ENCODE measurements at regions not wholly inside any gene's neighbourhood (a gene's known extent, or its start where the extent isn't known, plus 50 kb on each side); places are given as distances from the start of the nearest gene placed in this dataset.

DNA sequence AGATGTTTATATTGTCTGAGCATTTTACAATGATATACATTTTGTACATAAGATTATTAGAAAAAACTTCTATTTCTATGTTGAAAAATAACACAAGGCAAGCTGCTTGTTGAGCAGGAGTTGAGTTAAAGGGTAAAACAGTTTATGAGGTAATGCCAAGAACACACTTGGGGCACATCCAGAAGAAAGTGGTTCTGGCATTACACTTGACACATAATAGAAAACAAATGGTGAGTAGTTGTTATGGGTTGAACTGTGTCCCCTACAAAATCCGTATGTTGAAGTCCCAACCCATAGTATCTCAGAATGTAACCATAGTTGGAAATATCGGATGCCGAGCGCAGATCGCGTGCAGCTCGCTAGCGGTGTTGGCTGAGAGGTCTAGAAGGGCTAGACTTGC, 354.3 kb upstream of the GOT2 start:
- no peak overlapping the region for H3K9ac ChIP-seq (ENCODE audit: low read depth in 1 of 2, low read length in 2 of 2)
- no peaks in the 10 kb centered on the region for H3K36me3 ChIP-seq (ENCODE audit: control insufficient read depth in 2 of 2, insufficient read depth in 2 of 2, low read length in 2 of 2)
- peaks cover 0 to 4% of the 10 kb centered on the region in 2 donors for H3K9me3 ChIP-seq (ENCODE audit: control insufficient read depth in 2 of 2, low read length in 2 of 2)
- no peak overlapping the region for H3K4me3 ChIP-seq (ENCODE audit: low read length in 2 of 2)
- no peaks in the 10 kb centered on the region for H3K27me3 ChIP-seq (ENCODE audit: control insufficient read depth in 2 of 2, insufficient read depth in 2 of 2, low read length in 2 of 2)
- H3K27ac ChIP-seq (ENCODE audit: low read depth in 2 of 2, low read length in 2 of 2), result no peak overlapping the region
- H3K4me1 ChIP-seq (ENCODE audit: control insufficient read depth in 2 of 2, insufficient read depth in 2 of 2, low read length in 2 of 2), result no peaks in the 10 kb centered on the region

DNA sequence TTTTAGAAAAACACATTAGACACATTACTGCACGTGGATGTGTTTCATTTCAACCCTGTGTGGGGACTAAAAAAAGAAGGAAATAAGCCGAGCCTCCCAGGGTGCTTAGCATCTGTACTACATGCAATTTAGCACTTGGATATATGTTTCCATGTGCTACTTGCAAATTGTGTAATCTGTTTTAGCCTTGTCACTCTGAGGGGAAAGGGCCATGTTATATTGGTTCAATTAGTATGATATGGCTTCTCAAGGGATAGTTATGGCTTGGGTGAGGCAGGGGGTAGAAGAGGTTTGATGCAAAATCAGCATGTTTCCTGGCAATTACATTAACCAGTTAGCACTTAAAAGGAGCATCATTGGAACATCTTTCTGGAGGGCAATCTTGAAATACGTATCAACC, 353.5 kb upstream of the GOT2 start:
- H3K27ac ChIP-seq (ENCODE audit: low read depth in 2 of 2, low read length in 2 of 2), result no peak overlapping the region
- H3K4me3 ChIP-seq (ENCODE audit: low read length in 2 of 2), result no peak overlapping the region
- H3K4me1 ChIP-seq (ENCODE audit: control insufficient read depth in 2 of 2, insufficient read depth in 2 of 2, low read length in 2 of 2), result no peaks in the 10 kb centered on the region
- H3K27me3 ChIP-seq (ENCODE audit: control insufficient read depth in 2 of 2, insufficient read depth in 2 of 2, low read length in 2 of 2), result no peaks in the 10 kb centered on the region
- no peaks in the 10 kb centered on the region for H3K36me3 ChIP-seq (ENCODE audit: control insufficient read depth in 2 of 2, insufficient read depth in 2 of 2, low read length in 2 of 2)
- H3K9me3 ChIP-seq (ENCODE audit: control insufficient read depth in 2 of 2, low read length in 2 of 2), result peaks cover 0 to 4% of the 10 kb centered on the region in 2 donors
- no peak overlapping the region for H3K9ac ChIP-seq (ENCODE audit: low read depth in 1 of 2, low read length in 2 of 2)

DNA sequence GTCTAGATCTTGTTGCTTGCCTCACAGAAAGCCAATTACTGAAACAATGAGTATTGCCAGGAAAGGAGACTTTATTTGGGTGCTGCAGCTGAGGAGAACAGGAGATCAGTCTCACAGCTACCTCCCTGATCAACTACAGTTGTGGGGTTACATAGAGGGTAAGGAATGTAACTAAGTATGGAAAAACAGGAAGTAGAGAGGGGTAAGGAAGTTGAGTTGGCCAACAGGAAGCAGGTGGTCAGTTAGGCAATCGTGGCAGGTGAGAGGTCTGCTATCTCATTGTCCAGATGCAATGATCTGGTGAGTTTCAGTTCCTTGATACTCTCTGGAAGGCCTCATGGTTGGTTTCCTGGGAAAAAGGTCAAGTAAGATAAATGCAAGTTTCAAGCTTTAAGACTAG, 333.1 kb upstream of the GOT2 start:
- peaks cover 0 to 4% of the 10 kb centered on the region in 2 donors for H3K9me3 ChIP-seq (ENCODE audit: control insufficient read depth in 2 of 2, low read length in 2 of 2)
- H3K4me1 ChIP-seq (ENCODE audit: control insufficient read depth in 2 of 2, insufficient read depth in 2 of 2, low read length in 2 of 2), result no peaks in the 10 kb centered on the region
- no peak overlapping the region for H3K4me3 ChIP-seq (ENCODE audit: low read length in 2 of 2)
- H3K27ac ChIP-seq (ENCODE audit: low read depth in 2 of 2, low read length in 2 of 2), result no peak overlapping the region
- no peaks in the 10 kb centered on the region for H3K27me3 ChIP-seq (ENCODE audit: control insufficient read depth in 2 of 2, insufficient read depth in 2 of 2, low read length in 2 of 2)
- H3K9ac ChIP-seq (ENCODE audit: low read depth in 1 of 2, low read length in 2 of 2), result no peak overlapping the region
- H3K36me3 ChIP-seq (ENCODE audit: control insufficient read depth in 2 of 2, insufficient read depth in 2 of 2, low read length in 2 of 2), result no peaks in the 10 kb centered on the region

DNA sequence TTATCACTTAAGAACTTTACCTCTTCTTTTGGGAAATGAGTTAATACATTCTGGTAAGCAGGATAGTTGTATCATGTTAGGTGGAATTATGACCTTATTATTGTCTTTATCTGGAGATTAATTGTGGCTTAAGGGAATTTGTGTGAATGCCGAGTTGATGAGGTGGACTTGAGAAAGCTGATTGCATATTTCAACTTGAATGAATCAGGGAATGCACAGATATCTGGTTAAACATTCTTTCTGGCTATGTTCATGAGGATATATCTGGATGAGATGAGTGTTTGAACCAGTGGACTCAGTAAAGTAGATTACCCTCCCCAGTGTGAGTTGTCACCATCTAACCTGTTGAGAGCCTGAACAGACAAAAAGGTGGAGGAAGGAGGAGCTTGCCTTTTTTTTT, 326.1 kb upstream of the GOT2 start:
- H3K4me1 ChIP-seq (ENCODE audit: control insufficient read depth in 2 of 2, insufficient read depth in 2 of 2, low read length in 2 of 2), result no peaks in the 10 kb centered on the region
- no peak overlapping the region for H3K4me3 ChIP-seq (ENCODE audit: low read length in 2 of 2)
- no peaks in the 10 kb centered on the region for H3K27me3 ChIP-seq (ENCODE audit: control insufficient read depth in 2 of 2, insufficient read depth in 2 of 2, low read length in 2 of 2)
- no peaks in the 10 kb centered on the region for H3K36me3 ChIP-seq (ENCODE audit: control insufficient read depth in 2 of 2, insufficient read depth in 2 of 2, low read length in 2 of 2)
- H3K27ac ChIP-seq (ENCODE audit: low read depth in 2 of 2, low read length in 2 of 2), result no peak overlapping the region
- H3K9ac ChIP-seq (ENCODE audit: low read depth in 1 of 2, low read length in 2 of 2), result no peak overlapping the region
- peaks cover 3% of the 10 kb centered on the region in 2 donors for H3K9me3 ChIP-seq (ENCODE audit: control insufficient read depth in 2 of 2, low read length in 2 of 2)

DNA sequence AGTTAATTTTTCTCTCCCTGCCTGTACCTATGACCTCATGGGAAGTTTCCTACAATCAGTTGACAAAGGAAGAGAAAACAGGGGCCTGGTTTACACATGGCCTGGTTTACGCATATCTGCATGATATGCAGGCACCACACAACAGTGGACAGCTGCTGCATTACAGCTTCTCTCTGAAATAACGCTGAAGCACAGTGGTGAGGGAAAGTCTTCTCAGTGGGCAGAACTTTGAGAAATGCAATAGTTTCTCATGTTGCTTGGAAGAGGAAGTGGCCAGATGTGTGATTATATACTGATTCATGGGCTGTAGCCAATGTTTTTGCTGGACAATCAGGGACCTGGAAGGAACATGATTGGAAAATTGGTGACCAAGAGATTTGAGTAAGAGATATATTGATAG, 324.1 kb upstream of the GOT2 start:
- Histone ChIP-seq H3K9me3 (ENCODE audit: control insufficient read depth in 2 of 2, low read length in 2 of 2) (peaks cover 3% of the 10 kb centered on the region in 2 donors), H3K36me3 (ENCODE audit: control insufficient read depth in 2 of 2, insufficient read depth in 2 of 2, low read length in 2 of 2) (no peaks in the 10 kb centered on the region), H3K27me3 (ENCODE audit: control insufficient read depth in 2 of 2, insufficient read depth in 2 of 2, low read length in 2 of 2) (no peaks in the 10 kb centered on the region), H3K9ac (ENCODE audit: low read depth in 1 of 2, low read length in 2 of 2) (no peak overlapping the region), H3K4me3 (ENCODE audit: low read length in 2 of 2) (no peak overlapping the region), H3K27ac (ENCODE audit: low read depth in 2 of 2, low read length in 2 of 2) (no peak overlapping the region), H3K4me1 (ENCODE audit: control insufficient read depth in 2 of 2, insufficient read depth in 2 of 2, low read length in 2 of 2) (no peaks in the 10 kb centered on the region)

DNA sequence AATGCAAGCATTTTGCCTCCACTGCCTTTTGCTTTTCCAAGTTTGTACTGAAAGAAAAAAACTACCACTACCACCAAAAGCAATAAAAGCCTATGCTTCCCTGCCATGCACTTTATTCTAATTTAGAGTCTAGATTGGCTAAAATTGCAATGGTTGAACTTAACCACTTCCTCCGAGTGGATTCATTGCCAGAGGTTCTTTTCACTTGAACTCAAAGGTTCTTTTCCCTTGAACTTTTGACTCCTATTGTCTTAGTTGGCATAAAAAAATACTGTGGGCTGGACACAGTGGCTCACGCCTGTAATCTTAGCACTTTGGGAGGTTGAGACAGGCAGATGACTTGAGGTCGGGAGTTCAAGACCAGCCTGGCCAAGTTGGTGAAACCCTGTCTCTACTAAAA, 319.8 kb upstream of the GOT2 start:
- Histone ChIP-seq H3K27ac (ENCODE audit: low read depth in 2 of 2, low read length in 2 of 2) (no peak overlapping the region), H3K36me3 (ENCODE audit: control insufficient read depth in 2 of 2, insufficient read depth in 2 of 2, low read length in 2 of 2) (no peaks in the 10 kb centered on the region), H3K9me3 (ENCODE audit: control insufficient read depth in 2 of 2, low read length in 2 of 2) (peaks cover 0 to 3% of the 10 kb centered on the region in 2 donors), H3K4me1 (ENCODE audit: control insufficient read depth in 2 of 2, insufficient read depth in 2 of 2, low read length in 2 of 2) (no peaks in the 10 kb centered on the region), H3K4me3 (ENCODE audit: low read length in 2 of 2) (no peak overlapping the region), H3K27me3 (ENCODE audit: control insufficient read depth in 2 of 2, insufficient read depth in 2 of 2, low read length in 2 of 2) (no peaks in the 10 kb centered on the region), H3K9ac (ENCODE audit: low read depth in 1 of 2, low read length in 2 of 2) (no peak overlapping the region)

DNA sequence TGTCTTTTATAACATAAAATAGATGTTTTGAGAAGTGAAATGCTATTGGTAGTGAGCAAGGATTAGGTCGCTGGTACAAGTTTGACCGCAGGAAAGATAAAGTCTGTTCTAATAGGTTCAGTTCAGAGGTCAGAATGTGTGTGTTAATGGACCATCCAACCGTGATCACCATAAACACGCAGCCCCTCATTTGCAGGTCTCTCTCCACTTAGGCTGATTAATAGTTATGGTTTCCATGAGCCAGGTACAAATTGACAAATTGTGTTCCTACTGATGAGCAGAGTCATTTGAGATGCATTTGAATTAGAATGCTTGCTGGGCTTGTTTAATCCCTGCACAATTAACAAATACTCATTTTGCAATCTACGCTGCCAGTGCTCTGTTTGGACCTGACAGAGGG, 318.1 kb upstream of the GOT2 start:
- no peak overlapping the region for H3K4me3 ChIP-seq (ENCODE audit: low read length in 2 of 2)
- H3K9ac ChIP-seq (ENCODE audit: low read depth in 1 of 2, low read length in 2 of 2), result no peak overlapping the region
- H3K27ac ChIP-seq (ENCODE audit: low read depth in 2 of 2, low read length in 2 of 2), result no peak overlapping the region
- no peaks in the 10 kb centered on the region for H3K9me3 ChIP-seq (ENCODE audit: control insufficient read depth in 2 of 2, low read length in 2 of 2)
- no peaks in the 10 kb centered on the region for H3K27me3 ChIP-seq (ENCODE audit: control insufficient read depth in 2 of 2, insufficient read depth in 2 of 2, low read length in 2 of 2)
- H3K4me1 ChIP-seq (ENCODE audit: control insufficient read depth in 2 of 2, insufficient read depth in 2 of 2, low read length in 2 of 2), result no peaks in the 10 kb centered on the region
- no peaks in the 10 kb centered on the region for H3K36me3 ChIP-seq (ENCODE audit: control insufficient read depth in 2 of 2, insufficient read depth in 2 of 2, low read length in 2 of 2)

DNA sequence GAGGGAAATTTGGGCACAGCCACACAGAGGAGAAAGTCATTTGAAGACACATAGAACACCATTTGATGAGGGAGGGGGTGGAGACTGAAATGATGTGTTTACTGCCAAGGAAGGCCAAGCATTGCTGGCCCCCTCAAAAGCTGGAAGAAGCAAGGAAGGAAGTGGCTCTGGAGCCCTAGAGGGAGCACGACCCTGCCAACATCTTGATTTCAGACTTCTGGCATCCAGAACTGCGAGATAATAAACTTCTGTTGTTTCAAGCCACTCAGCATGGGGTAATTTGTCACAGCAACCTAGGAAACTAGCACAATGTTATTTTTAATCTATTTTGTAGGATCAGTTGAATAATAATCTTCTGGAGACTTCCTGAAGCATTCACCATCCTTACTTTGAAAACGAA, 314.8 kb upstream of the GOT2 start:
- no peak overlapping the region for H3K9ac ChIP-seq (ENCODE audit: low read depth in 1 of 2, low read length in 2 of 2)
- H3K4me1 ChIP-seq (ENCODE audit: control insufficient read depth in 2 of 2, insufficient read depth in 2 of 2, low read length in 2 of 2), result no peaks in the 10 kb centered on the region
- H3K27ac ChIP-seq (ENCODE audit: low read depth in 2 of 2, low read length in 2 of 2), result no peak overlapping the region
- no peaks in the 10 kb centered on the region for H3K36me3 ChIP-seq (ENCODE audit: control insufficient read depth in 2 of 2, insufficient read depth in 2 of 2, low read length in 2 of 2)
- H3K4me3 ChIP-seq (ENCODE audit: low read length in 2 of 2), result no peak overlapping the region
- H3K9me3 ChIP-seq (ENCODE audit: control insufficient read depth in 2 of 2, low read length in 2 of 2), result no peaks in the 10 kb centered on the region
- H3K27me3 ChIP-seq (ENCODE audit: control insufficient read depth in 2 of 2, insufficient read depth in 2 of 2, low read length in 2 of 2), result no peaks in the 10 kb centered on the region

DNA sequence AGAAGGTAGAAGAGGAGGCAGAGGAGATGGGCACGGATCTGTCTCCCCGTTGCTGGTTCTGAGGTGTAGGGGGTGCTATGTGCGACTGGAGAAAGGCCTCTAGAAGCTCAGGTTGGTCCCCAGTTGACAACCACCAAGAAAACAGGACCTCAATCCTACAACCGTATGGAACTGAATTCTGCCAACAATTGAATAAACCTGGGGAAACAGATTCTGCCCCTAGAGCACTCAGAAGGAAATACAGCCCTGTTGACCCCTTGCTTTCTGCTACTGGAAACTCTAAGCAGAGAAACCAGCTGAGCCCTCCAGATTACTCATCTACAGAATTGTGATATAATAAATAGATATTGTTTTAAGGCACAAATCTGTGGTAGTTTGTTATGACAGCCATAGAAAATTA, 313.0 kb upstream of the GOT2 start:
- Histone ChIP-seq H3K4me1 (ENCODE audit: control insufficient read depth in 2 of 2, insufficient read depth in 2 of 2, low read length in 2 of 2) (no peaks in the 10 kb centered on the region), H3K9ac (ENCODE audit: low read depth in 1 of 2, low read length in 2 of 2) (no peak overlapping the region), H3K27ac (ENCODE audit: low read depth in 2 of 2, low read length in 2 of 2) (no peak overlapping the region), H3K36me3 (ENCODE audit: control insufficient read depth in 2 of 2, insufficient read depth in 2 of 2, low read length in 2 of 2) (no peaks in the 10 kb centered on the region), H3K27me3 (ENCODE audit: control insufficient read depth in 2 of 2, insufficient read depth in 2 of 2, low read length in 2 of 2) (no peaks in the 10 kb centered on the region), H3K4me3 (ENCODE audit: low read length in 2 of 2) (no peak overlapping the region), H3K9me3 (ENCODE audit: control insufficient read depth in 2 of 2, low read length in 2 of 2) (no peaks in the 10 kb centered on the region)

DNA sequence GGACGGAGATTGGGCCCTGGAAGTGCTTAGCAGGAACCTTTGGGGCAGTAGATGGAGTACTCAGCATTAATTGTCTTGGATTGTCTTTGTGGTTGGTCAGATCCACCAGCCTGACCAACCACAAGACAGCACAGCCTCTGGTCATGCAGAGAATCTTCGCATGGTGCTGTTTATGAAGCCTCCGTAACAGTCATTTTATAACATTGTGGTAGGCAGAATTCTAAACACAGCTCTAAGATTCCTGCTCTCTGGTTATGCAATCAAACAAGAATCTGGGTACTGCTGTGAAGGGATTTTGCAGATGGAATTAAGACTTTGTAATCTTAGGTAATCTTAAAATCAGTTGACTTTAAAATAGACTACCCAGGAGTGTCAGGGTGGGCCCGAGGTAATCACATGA, 312.2 kb upstream of the GOT2 start:
- H3K4me1 ChIP-seq (ENCODE audit: control insufficient read depth in 2 of 2, insufficient read depth in 2 of 2, low read length in 2 of 2), result no peaks in the 10 kb centered on the region
- no peak overlapping the region for H3K9ac ChIP-seq (ENCODE audit: low read depth in 1 of 2, low read length in 2 of 2)

DNA sequence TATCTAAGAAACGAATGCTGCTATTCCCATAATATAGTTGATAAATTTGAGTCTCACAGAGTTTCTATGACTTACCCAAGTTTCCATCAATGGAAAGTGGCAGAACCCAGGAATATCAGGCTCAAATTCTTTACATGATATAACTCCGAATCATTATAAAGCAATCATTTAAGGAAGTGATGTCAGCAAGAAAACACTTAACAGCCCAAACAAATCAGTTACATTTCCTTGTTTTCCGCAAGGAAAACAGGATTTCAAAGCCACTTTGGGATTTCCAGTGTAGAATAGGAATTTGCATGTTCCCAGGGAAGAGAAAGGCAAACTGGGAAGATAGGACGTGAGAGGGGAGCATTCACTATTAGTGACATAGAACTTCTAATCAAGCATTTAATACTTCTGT, 311.4 kb upstream of the GOT2 start:
- Histone ChIP-seq H3K36me3 (ENCODE audit: control insufficient read depth in 2 of 2, insufficient read depth in 2 of 2, low read length in 2 of 2) (no peaks in the 10 kb centered on the region), H3K4me1 (ENCODE audit: control insufficient read depth in 2 of 2, insufficient read depth in 2 of 2, low read length in 2 of 2) (no peaks in the 10 kb centered on the region), H3K4me3 (ENCODE audit: low read length in 2 of 2) (no peak overlapping the region), H3K27ac (ENCODE audit: low read depth in 2 of 2, low read length in 2 of 2) (no peak overlapping the region), H3K9ac (ENCODE audit: low read depth in 1 of 2, low read length in 2 of 2) (no peak overlapping the region), H3K9me3 (ENCODE audit: control insufficient read depth in 2 of 2, low read length in 2 of 2) (no peaks in the 10 kb centered on the region), H3K27me3 (ENCODE audit: control insufficient read depth in 2 of 2, insufficient read depth in 2 of 2, low read length in 2 of 2) (no peaks in the 10 kb centered on the region)

More for the DNA sequence above, 312.2 kb upstream of the GOT2 start:
- H3K27me3 ChIP-seq (ENCODE audit: control insufficient read depth in 2 of 2, insufficient read depth in 2 of 2, low read length in 2 of 2), result no peaks in the 10 kb centered on the region
- H3K9me3 ChIP-seq (ENCODE audit: control insufficient read depth in 2 of 2, low read length in 2 of 2), result no peaks in the 10 kb centered on the region
- H3K36me3 ChIP-seq (ENCODE audit: control insufficient read depth in 2 of 2, insufficient read depth in 2 of 2, low read length in 2 of 2), result no peaks in the 10 kb centered on the region
- no peak overlapping the region for H3K27ac ChIP-seq (ENCODE audit: low read depth in 2 of 2, low read length in 2 of 2)
- no peak overlapping the region for H3K4me3 ChIP-seq (ENCODE audit: low read length in 2 of 2)

Data from mucosa of rectum (tissue), 2 donors.